ENCODE measurements at regions not wholly inside any gene's neighbourhood (a gene's known extent, or its start where the extent isn't known, plus 50 kb on each side); places are given as distances from the start of the nearest gene placed in this dataset.
"Not testable (repeated sequence)": the region's sequence is repeated elsewhere in the genome, so short reads cannot be mapped to it uniquely, and the experiment has no call there.

- no peaks in the 10 kb centered on the region for H3K4me1 ChIP-seq
- DNase-seq, result no peak
- intact Hi-C loops (cut with DNase I; ENCODE audit: low total_unique reads), result no loop called here
- no peak for TF ChIP-seq POLR2A (IDR thresholded peaks at IDR 0.05)
- H3K9me3 ChIP-seq, result peaks cover 0 to 17% (median 12%) of the 10 kb centered on the region in 4 donors
- WGBS, 5 donors, result 60 to 79% (median 69%) methylated on average over 3 of the region's 3 CpGs
- no peaks in the 10 kb centered on the region for H3K36me3 ChIP-seq
- peaks cover 0 to 26% (median 0%) of the 10 kb centered on the region in 3 donors for H3K27me3 ChIP-seq
- H3K4me3 ChIP-seq, result no peak overlapping the region
- H3K27ac ChIP-seq, result no peak overlapping the region
Measured at GRCh38 chr11:44387825-44388224, 77.9 kb upstream of the ALX4 start.

DNA sequence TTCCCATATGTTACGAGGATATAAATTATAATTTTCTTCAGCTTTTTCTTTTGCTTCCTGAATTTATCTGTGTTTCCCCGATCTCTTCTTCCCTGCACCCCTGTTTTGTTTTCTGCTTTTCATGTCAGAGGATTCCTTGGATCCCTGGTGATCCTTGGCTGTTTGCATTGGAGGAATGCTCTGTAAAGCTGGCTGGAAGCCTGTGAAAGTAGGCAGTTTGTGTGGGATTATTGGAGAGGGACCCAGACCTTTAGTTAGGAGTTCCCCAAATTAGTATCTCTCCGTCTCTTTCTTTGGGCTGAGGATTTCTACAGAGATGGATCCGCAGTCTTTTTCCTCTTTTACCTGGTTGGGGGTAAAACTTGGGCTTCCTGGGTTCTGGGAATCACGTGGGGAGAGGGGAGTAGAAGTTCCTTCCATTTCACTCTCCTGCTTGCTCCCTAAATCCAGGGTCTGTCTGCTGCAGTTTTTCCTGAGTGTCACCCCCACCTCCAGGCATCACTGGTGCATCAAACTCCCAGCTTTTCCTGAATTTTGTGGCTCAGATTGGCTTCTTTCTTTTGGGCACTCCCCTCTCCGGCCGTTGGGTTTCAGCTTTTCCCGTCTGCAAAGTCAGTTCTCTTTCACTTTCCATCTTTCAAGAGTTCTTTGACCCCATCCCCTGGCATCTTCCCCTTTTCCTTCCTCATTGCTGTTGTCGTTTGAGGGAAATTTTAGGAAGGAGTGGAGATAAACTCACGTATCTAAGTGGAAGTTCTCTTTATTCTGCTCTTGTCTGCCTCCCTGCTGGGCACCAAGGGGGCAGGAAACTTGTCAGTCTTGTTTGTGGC lies 79.1 kb upstream of the ALX4 start:
- TF ChIP-seq CTCF (IDR thresholded peaks at IDR 0.05), result no peak
- TF ChIP-seq POLR2AphosphoS5 (IDR thresholded peaks at IDR 0.05), result no peak
- TF ChIP-seq EP300 (IDR thresholded peaks at IDR 0.05), result no peak
- no peak for TF ChIP-seq POLR2A (IDR thresholded peaks at IDR 0.05)
- no peak overlapping the region for H3K4me3 ChIP-seq
- H3K27ac ChIP-seq, result no peak overlapping the region
- no peaks in the 10 kb centered on the region for H3K36me3 ChIP-seq
- 16 to 24% (median 23%) methylated on average over 10 of the region's 10 CpGs for WGBS, 5 donors
- intact Hi-C loops (cut with DNase I; ENCODE audit: low total_unique reads), result no loop called here
- peaks cover 0 to 20% (median 0%) of the 10 kb centered on the region in 3 donors for H3K27me3 ChIP-seq
- H3K9me3 ChIP-seq, result peaks cover 0 to 17% (median 12%) of the 10 kb centered on the region in 4 donors
- peak in 1 of 2 donors; percentile 12 for DNase-seq
- no peaks in the 10 kb centered on the region for H3K4me1 ChIP-seq

DNA sequence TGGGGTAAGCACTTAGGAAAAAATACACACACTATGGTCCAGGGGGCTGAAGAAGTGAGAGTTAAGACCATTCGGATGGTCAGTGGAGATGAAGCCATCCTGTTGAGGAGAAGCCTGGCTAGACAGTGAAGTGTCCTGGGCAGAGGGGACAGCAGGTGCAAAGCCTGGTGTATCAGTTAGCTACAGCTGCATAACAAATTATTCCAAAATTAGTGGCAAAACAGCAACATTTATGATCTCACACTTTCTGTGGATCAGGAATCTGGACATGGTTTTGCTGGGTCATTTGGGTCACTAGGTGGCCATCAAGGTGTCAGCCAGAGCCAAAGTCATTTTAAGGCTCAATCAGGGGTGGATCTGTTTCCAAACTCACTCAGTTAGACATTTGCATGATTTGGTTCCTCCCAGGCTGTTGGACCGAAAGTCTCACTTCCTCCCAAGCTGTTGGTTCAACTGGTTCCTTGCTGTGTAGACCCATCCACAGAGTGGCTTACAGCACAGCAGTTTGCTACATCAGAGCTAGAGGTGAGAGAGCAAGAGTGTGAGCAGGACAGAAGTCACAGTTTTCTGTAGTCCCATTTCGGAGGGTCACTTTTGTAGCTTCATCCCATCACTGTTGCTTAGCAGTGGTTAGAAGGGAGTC lies 80.1 kb upstream of the ALX4 start:
- H3K4me1 ChIP-seq, result no peaks in the 10 kb centered on the region
- intact Hi-C loops (cut with DNase I; ENCODE audit: low total_unique reads), result no loop called here
- WGBS, 5 donors, result 86 to 94% (median 92%) methylated on average over 3 of the region's 3 CpGs

GRCh38 chr11:44391004-44391403 lies 81.1 kb upstream of the ALX4 start:
- H3K27ac ChIP-seq; H3K4me1 ChIP-seq; H3K4me3 ChIP-seq; intact Hi-C loops (cut with DNase I; ENCODE audit: low total_unique reads); DNase-seq; H3K36me3 ChIP-seq: not testable (repeated sequence)
- WGBS, 5 donors, result 72 to 98% (median 84%) methylated on average over 3 of the region's 3 CpGs
- Histone ChIP-seq H3K27me3 (peaks cover 0 to 20% (median 0%) of the 10 kb centered on the region in 3 donors), H3K9me3 (peaks cover 0 to 23% (median 16%) of the 10 kb centered on the region in 4 donors)

More for the DNA sequence above, 80.1 kb upstream of the ALX4 start:
- DNase-seq, result no peak
- no peak overlapping the region for H3K27ac ChIP-seq
- H3K36me3 ChIP-seq, result no peaks in the 10 kb centered on the region
- H3K9me3 ChIP-seq, result peaks cover 0 to 20% (median 14%) of the 10 kb centered on the region in 4 donors
- H3K27me3 ChIP-seq, result peaks cover 0 to 20% (median 0%) of the 10 kb centered on the region in 3 donors
- TF ChIP-seq POLR2AphosphoS5 (IDR thresholded peaks at IDR 0.05) (no peak), CTCF (IDR thresholded peaks at IDR 0.05) (no peak), POLR2A (IDR thresholded peaks at IDR 0.05) (no peak), EP300 (IDR thresholded peaks at IDR 0.05) (no peak)
- H3K4me3 ChIP-seq, result no peak overlapping the region

DNA sequence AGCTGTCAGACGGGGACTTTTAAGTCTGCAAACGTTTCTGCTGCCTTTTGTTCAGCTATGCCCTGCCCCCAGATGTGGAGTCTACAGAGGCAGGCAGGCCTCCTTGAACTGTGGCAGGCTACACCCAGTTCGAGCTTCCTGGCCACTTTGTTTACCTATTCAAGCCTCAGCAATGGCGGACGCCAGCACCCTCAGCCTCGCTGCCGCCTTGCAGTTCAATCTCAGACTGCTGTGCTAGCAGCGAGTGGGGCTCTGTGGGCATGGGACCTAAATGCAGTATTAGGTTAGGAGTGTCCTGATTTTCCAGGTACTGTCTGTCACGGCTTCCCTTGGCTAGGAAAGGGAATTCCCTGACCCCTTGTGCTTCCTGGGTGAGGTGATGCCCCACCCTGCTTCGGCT lies 86.8 kb upstream of the ALX4 start:
- H3K27ac ChIP-seq; H3K36me3 ChIP-seq; H3K4me1 ChIP-seq; intact Hi-C loops (cut with DNase I; ENCODE audit: low total_unique reads); DNase-seq; H3K4me3 ChIP-seq; H3K9me3 ChIP-seq: not testable (repeated sequence)
- peaks cover 0 to 37% (median 13%) of the 10 kb centered on the region in 3 donors for H3K27me3 ChIP-seq
- WGBS, 5 donors, result 53 to 63% (median 60%) methylated on average over 9 to 10 of the region's 10 CpGs

Measured in stomach (tissue), 8 donors.